Activated B cell treated with CpG ODN at 0.5 μM for 24 hours (primary cell): ENCODE measurements at regions not wholly inside any gene's neighbourhood (a gene's known extent, or its start where the extent isn't known, plus 50 kb on each side); places are given as distances from the start of the nearest gene placed in this dataset.
A peak's percentile ranks its signal among the peaks of the same experiment; 100 is the strongest.
"Not testable (repeated sequence)": the region's sequence is repeated elsewhere in the genome, so short reads cannot be mapped to it uniquely, and the experiment has no call there.

Experiments used
- ATAC-seq: fragments of 200-7000 bp; cut with Tn5 transposase; one replicate; pipeline ENCODE4 v1.10.0; 2021; ENCODE audit warnings: low read depth, mild to moderate bottlenecking, moderate library complexity
- CTCF ChIA-PET: fragments of 350-600 bp; sonication (Branson Sonifier 250); formaldehyde crosslinking; loops from one replicate; lab custom pipeline; 2021; ENCODE audit warnings: antibody characterized with exemption; lab: Charles Lee
- POLR2A ChIA-PET: fragments of 350-600 bp; sonication (Branson Sonifier 250); formaldehyde crosslinking; loops from one replicate; lab custom pipeline; 2021; ENCODE audit warnings: antibody characterized with exemption; lab: Charles Lee
- DNase-seq: peaks from one replicate; pipeline ENCODE4 v3.0.0; 2022
- H3K27ac Mint-ChIP-seq: one replicate; pipeline ENCODE4 v1.8.0; 2020; ENCODE audit warnings: mixed read lengths
- H3K27me3 Mint-ChIP-seq: one replicate; pipeline ENCODE4 v1.8.0; 2021; ENCODE audit warnings: mixed read lengths
- H3K36me3 Mint-ChIP-seq: one replicate; pipeline ENCODE4 v1.8.0; 2021; ENCODE audit warnings: low read depth, mixed read lengths
- H3K4me1 Mint-ChIP-seq: one replicate; pipeline ENCODE4 v1.8.0; 2021; ENCODE audit warnings: mixed read lengths
- H3K4me3 Mint-ChIP-seq: one replicate; pipeline ENCODE4 v1.8.0; 2020; ENCODE audit warnings: mild to moderate bottlenecking, mixed read lengths
- H3K9me3 Mint-ChIP-seq: one replicate; pipeline ENCODE4 v1.8.0; 2020; ENCODE audit warnings: mixed read lengths
- intact Hi-C: fragments of 100-400 bp; cut with micrococcal nuclease; formaldehyde crosslinking; loops from one replicate; pipeline ENCODE4 v1.15.1; 2024
- TF ChIP-seq, protein P1 (sequence below): fragments of 200-600 bp; IDR thresholded peaks from one replicate; pipeline ENCODE4 v1.8.0; 2022; ENCODE audit warnings: antibody characterized with exemption, mild to moderate bottlenecking

DNA sequence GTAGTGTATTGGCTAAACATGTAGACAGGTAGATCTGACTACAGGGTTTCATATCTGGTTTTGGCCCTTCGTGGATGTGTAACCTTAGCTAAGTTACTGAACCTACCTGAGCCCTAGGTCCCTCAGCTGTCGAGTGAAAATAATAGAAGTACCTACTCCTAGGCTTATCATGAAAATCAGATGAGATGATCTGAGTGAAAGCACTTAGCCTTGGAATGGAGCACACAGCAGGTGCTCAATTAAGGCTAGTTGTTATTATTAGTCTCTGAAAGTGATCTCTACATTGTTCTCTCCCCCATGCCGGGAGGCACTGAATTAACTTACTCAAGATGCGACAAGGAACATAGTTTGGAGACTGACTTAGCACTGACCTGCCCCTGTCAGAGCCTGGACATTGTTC, 174.7 kb upstream of the ZNF217 start:
- H3K27ac Mint-ChIP-seq = no peak overlapping the region
- no peak overlapping the region for H3K4me3 Mint-ChIP-seq
- H3K36me3 Mint-ChIP-seq = no peaks in the 10 kb centered on the region
- DNase-seq = no peak
- TF ChIP-seq, protein P1, sequence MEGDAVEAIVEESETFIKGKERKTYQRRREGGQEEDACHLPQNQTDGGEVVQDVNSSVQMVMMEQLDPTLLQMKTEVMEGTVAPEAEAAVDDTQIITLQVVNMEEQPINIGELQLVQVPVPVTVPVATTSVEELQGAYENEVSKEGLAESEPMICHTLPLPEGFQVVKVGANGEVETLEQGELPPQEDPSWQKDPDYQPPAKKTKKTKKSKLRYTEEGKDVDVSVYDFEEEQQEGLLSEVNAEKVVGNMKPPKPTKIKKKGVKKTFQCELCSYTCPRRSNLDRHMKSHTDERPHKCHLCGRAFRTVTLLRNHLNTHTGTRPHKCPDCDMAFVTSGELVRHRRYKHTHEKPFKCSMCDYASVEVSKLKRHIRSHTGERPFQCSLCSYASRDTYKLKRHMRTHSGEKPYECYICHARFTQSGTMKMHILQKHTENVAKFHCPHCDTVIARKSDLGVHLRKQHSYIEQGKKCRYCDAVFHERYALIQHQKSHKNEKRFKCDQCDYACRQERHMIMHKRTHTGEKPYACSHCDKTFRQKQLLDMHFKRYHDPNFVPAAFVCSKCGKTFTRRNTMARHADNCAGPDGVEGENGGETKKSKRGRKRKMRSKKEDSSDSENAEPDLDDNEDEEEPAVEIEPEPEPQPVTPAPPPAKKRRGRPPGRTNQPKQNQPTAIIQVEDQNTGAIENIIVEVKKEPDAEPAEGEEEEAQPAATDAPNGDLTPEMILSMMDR = no peak
- ATAC-seq = no peak
- H3K9me3 Mint-ChIP-seq = no peaks in the 10 kb centered on the region
- ChIA-PET POLR2A (no interaction called here), CTCF (no interaction called here)
- H3K4me1 Mint-ChIP-seq = peaks cover 6% of the 10 kb centered on the region
- intact Hi-C loops = no loop called here
- H3K27me3 Mint-ChIP-seq = no peaks in the 10 kb centered on the region

DNA sequence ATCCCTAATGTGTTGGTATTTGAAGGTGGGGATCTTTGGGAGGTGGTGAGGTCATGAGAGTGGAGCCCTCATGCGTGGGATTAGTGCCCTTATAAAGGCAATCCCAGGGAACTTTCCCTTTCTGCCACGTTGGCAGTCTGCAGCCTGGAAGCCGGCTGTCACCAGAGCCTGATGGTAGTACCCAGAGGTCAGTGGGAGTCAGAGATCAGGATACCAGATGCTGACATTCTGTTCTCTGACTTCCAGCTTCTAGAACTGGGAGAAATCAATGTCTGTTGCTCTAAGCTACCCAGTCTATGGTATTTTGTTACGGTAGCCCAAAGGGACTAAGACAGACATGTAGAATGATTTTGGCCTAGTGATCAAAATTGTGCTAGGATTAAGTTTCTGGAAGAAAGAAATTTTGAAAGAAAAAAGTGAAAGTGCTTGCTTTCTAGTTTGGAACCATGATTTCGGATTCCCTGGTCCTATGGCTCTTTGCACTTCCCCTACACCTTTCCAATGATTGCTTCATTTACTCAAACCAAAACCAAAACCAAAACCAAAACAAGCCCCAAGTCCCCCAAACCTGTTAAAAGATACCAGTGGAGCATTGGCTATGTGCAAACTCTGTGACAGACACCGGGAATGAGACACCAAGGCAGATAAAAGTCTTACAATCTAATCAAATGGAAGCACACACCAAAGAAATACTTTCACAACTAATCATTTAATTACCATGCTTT, 173.7 kb upstream of the ZNF217 start:
- H3K27ac Mint-ChIP-seq = peak overlapping the region; percentile 51
- no peak for DNase-seq
- peak overlapping the region; percentile 11 for H3K4me3 Mint-ChIP-seq
- no peaks in the 10 kb centered on the region for H3K9me3 Mint-ChIP-seq
- POLR2A ChIA-PET = no interaction called here
- H3K27me3 Mint-ChIP-seq = no peaks in the 10 kb centered on the region
- TF ChIP-seq, protein P1 = no peak
- ATAC-seq = no peak
- CTCF ChIA-PET = no interaction called here
- peaks cover 6% of the 10 kb centered on the region for H3K4me1 Mint-ChIP-seq
- intact Hi-C loops = no loop called here
- no peaks in the 10 kb centered on the region for H3K36me3 Mint-ChIP-seq

DNA sequence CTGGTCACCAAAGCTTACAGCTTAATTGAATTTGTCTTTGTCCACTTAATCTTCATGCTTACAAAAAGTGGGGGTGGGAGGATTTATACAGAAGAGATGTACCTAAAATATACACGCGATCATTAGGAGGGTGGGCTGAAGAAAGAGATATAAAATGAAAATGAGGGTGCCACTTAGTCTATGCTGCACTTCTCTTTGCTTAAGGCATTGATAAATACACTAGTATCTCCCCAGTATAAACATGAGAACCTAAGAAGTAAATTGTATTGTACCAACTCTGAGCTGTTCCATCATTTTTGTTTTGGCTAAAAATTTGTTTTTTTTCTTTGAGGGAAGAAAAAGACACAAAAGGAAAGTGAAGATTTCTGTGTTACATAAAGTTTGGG, 170.8 kb upstream of the ZNF217 start:
- H3K4me3 Mint-ChIP-seq = no peak overlapping the region
- H3K4me1 Mint-ChIP-seq = peaks cover 22% of the 10 kb centered on the region
- POLR2A ChIA-PET = interaction anchor here (0.7 kb wide), 1 partner anchor 26 kb away, joined by 5 read pairs; no protein-coding TSS in a partner anchor
- H3K9me3 Mint-ChIP-seq = no peaks in the 10 kb centered on the region
- no peaks in the 10 kb centered on the region for H3K27me3 Mint-ChIP-seq
- no peak for DNase-seq
- intact Hi-C loops = no loop called here
- H3K36me3 Mint-ChIP-seq = no peaks in the 10 kb centered on the region
- CTCF ChIA-PET = interaction anchor here (1.4 kb wide), 1 partner anchor 108 kb away, joined by 3 read pairs; no protein-coding TSS in a partner anchor
- TF ChIP-seq, protein P1 = no peak
- no peak overlapping the region for H3K27ac Mint-ChIP-seq
- ATAC-seq = no peak

DNA sequence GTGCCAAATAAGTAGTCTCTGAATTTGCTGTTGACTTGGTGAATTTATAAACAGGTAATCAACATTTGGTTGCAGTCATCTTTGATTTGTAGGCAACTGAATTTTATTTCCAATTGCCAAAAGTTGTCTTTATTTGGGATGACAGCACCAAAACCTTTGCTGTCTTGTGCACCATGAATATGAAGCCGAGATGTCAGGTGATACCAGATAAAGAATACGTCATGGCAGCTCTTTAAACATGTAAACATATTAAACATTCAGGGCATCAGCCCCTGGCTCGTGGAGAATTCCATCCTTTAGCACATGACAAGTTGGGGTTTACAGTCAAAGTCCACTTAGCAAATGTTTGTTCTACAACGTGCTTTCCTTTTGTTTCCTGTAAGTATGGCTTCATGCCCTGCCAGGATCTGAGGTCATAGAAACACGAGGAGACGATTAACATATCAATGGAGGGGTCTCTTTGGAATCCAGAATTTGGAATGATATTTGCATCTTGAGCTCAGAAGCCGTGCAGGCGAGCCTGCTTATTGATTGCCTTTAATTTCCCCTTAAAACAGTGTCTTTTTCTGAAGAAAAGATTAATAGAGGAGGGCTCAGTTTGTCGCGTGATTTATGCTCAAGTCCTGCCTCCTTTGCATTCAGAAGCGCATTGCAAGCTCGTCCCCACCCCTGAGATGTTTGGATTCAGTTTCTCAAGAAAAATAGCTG, 170.2 kb upstream of the ZNF217 start:
- no peak for DNase-seq
- Mint-ChIP-seq H3K36me3 (no peaks in the 10 kb centered on the region), H3K9me3 (no peaks in the 10 kb centered on the region), H3K27ac (no peak overlapping the region), H3K27me3 (no peaks in the 10 kb centered on the region), H3K4me3 (no peak overlapping the region), H3K4me1 (peaks cover 25% of the 10 kb centered on the region)
- ATAC-seq = no peak
- ChIA-PET CTCF (interaction anchor here (1.4 kb wide), 1 partner anchor 108 kb away, joined by 3 read pairs; no protein-coding TSS in a partner anchor), POLR2A (interaction anchor here (0.7 kb wide), 1 partner anchor 26 kb away, joined by 5 read pairs; no protein-coding TSS in a partner anchor)
- TF ChIP-seq, protein P1 = no peak
- intact Hi-C loops = no loop called here

DNA sequence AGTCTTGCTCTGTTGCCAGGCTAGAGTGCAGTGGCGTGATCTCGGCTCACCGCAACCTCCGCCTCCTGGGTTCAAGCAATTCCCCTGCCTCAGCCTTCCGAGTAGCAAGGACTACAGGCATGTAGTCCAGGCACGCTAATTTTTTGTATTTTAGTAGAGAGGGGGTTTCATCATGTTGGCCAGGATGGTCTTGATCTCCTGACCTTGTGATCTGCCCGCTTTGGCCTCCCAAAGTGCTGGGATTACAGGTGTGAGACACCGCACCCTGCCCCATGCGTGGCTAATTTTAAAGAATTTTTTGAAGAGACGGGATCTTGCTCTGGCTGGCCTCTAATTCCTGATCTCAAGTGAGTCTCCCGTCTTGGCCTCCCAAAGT, 168.8 kb upstream of the ZNF217 start:
- H3K27me3 Mint-ChIP-seq, ATAC-seq, H3K4me3 Mint-ChIP-seq, H3K36me3 Mint-ChIP-seq, intact Hi-C loops, DNase-seq, H3K27ac Mint-ChIP-seq, CTCF ChIA-PET, H3K9me3 Mint-ChIP-seq: not testable (repeated sequence)
- POLR2A ChIA-PET = interaction anchor here (1.1 kb wide), 1 partner anchor 145 kb away, joined by 4 read pairs; no protein-coding TSS in a partner anchor
- H3K4me1 Mint-ChIP-seq = peaks cover 26% of the 10 kb centered on the region
